ENCODE measurements at regions not wholly inside any gene's neighbourhood (a gene's known extent, or its start where the extent isn't known, plus 50 kb on each side); places are given as distances from the start of the nearest gene placed in this dataset.

- no peak for TF ChIP-seq CTCF (IDR thresholded peaks at IDR 0.05; ENCODE audit: low read depth, low read length)
- H3K4me3 ChIP-seq (ENCODE audit: low read depth, low read length): no peak overlapping the region
- peak; percentile 4 for DNase-seq (ENCODE audit: low read depth, low spot score)
- in situ Hi-C loops (cut with HindIII; ENCODE audit: low sequenced_read_pairs): no loop called here
Observed at GRCh38 chr4:32488690-32489089, 1768.5 kb downstream of the PCDH7 start.

GRCh38 chr4:32499171-32499570, 1779.0 kb downstream of the PCDH7 start:
- no peak for TF ChIP-seq CTCF (IDR thresholded peaks at IDR 0.05; ENCODE audit: low read depth, low read length)
- DNase-seq (ENCODE audit: low read depth, low spot score): peak; percentile 76
- in situ Hi-C loops (cut with HindIII; ENCODE audit: low sequenced_read_pairs): no loop called here
- no peak overlapping the region for H3K4me3 ChIP-seq (ENCODE audit: low read depth, low read length)

GRCh38 chr4:32503241-32503640, 1783.1 kb downstream of the PCDH7 start:
- in situ Hi-C loops (cut with HindIII; ENCODE audit: low sequenced_read_pairs): no loop called here
- TF ChIP-seq CTCF (IDR thresholded peaks at IDR 0.05; ENCODE audit: low read depth, low read length): no peak
- H3K4me3 ChIP-seq (ENCODE audit: low read depth, low read length): no peak overlapping the region
- no peak for DNase-seq (ENCODE audit: low read depth, low spot score)

GRCh38 chr4:32506067-32506466, 1785.9 kb downstream of the PCDH7 start:
- no peak for TF ChIP-seq CTCF (IDR thresholded peaks at IDR 0.05; ENCODE audit: low read depth, low read length)
- in situ Hi-C loops (cut with HindIII; ENCODE audit: low sequenced_read_pairs): no loop called here

GRCh38 chr4:32519060-32519459, 1798.9 kb downstream of the PCDH7 start:
- no peak overlapping the region for H3K4me3 ChIP-seq (ENCODE audit: low read depth, low read length)
- in situ Hi-C loops (cut with HindIII; ENCODE audit: low sequenced_read_pairs): no loop called here
- no peak for TF ChIP-seq CTCF (IDR thresholded peaks at IDR 0.05; ENCODE audit: low read depth, low read length)
- peak; percentile 29 for DNase-seq (ENCODE audit: low read depth, low spot score)

More at GRCh38 chr4:32506067-32506466, 1785.9 kb downstream of the PCDH7 start:
- no peak for DNase-seq (ENCODE audit: low read depth, low spot score)
- no peak overlapping the region for H3K4me3 ChIP-seq (ENCODE audit: low read depth, low read length)

- DNase-seq (ENCODE audit: low read depth, low spot score): no peak
- H3K4me3 ChIP-seq (ENCODE audit: low read depth, low read length): no peak overlapping the region
- no peak for TF ChIP-seq CTCF (IDR thresholded peaks at IDR 0.05; ENCODE audit: low read depth, low read length)
- in situ Hi-C loops (cut with HindIII; ENCODE audit: low sequenced_read_pairs): no loop called here
Observed at GRCh38 chr4:32525420-32525819, 1805.3 kb downstream of the PCDH7 start.

GRCh38 chr4:32544846-32545245, 1824.7 kb downstream of the PCDH7 start:
- TF ChIP-seq CTCF (IDR thresholded peaks at IDR 0.05; ENCODE audit: low read depth, low read length): no peak
- DNase-seq (ENCODE audit: low read depth, low spot score): no peak
- in situ Hi-C loops (cut with HindIII; ENCODE audit: low sequenced_read_pairs): no loop called here
- H3K4me3 ChIP-seq (ENCODE audit: low read depth, low read length): no peak overlapping the region

All from astrocyte of the spinal cord (primary cell).